ENCODE measurements at regions not wholly inside any gene's neighbourhood (a gene's known extent, or its start where the extent isn't known, plus 50 kb on each side); places are given as distances from the start of the nearest gene placed in this dataset.

DNA sequence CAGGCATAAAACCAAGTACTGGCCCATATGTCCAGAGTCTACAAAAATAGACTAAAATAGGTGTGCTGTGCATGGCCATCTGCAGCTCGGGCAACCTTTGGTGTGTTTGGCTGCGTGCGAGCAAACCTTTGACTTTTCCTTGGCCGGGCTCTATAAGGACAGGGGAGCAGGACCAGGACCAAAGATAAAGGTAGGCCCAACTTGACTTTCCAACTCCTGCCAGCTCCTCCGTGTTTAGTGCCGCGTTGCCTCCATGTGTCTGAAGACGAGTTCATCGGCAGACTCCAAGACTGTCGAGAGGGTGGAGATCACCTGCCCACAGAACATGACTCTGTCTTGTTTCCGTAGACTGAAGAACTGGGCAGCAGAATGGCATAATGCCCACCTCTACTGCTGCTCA, 375.5 kb downstream of the IRS2 start:
- H3K4me1 Mint-ChIP-seq (ENCODE audit: low read depth, unreplicated experiment): peaks cover 22% of the 10 kb centered on the region

DNA sequence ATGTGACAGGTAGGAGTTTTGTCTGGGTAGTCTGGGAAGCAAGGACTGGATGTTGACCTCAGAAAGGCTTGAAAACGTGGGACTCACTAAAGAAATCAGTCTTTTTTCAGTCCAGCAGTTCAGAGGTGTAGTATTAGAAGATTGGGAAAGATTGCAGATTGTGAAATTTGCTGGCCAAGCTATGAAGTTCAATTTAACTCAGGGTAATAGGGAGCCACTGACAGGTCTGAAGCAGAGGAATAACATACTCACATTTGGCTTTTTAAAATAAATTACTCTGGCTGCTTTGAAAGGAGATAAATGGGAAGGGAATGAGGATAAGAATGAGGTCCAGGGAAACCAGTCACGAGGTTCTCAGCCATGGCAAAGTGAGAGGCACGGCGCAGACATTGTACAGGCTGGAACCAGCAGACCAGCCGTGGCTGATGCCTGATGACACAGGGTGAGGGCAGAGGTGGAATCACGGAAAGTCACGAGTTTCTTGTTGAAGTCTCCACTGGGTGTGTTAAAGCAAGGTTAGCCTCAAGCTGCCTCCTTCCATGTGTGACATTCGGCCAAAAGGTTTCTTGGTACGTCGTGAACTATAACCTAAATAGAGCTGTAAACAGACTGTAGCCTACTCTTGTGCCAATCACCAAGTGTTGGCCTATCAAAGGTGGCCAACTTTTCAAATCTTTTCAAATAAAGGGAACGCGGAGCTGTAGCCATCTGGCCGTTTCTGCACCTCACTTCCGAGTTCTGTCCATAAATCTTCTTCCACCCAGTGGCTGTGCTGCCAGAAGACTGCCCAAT, 377.6 kb downstream of the IRS2 start:
- H3K79me2 ChIP-seq (ENCODE audit: insufficient read depth, low read length): no peaks in the 10 kb centered on the region
- H3K9me3 Mint-ChIP-seq (ENCODE audit: unreplicated experiment): no peaks in the 10 kb centered on the region
- H3K4me2 ChIP-seq (ENCODE audit: low read length): no peak overlapping the region
- H3K4me1 ChIP-seq (ENCODE audit: insufficient read depth, low read length): peaks cover 5% of the 10 kb centered on the region
- H3K9ac ChIP-seq (ENCODE audit: low read length): no peak overlapping the region
- H3K36me3 Mint-ChIP-seq (ENCODE audit: low read depth, unreplicated experiment): no peaks in the 10 kb centered on the region
- H3K27ac ChIP-seq (ENCODE audit: low read depth, low read length): no peak overlapping the region
- H3K4me3 Mint-ChIP-seq (ENCODE audit: unreplicated experiment): no peak overlapping the region
- no peak overlapping the region for H2AFZ ChIP-seq (ENCODE audit: low read depth, low read length)
- no peaks in the 10 kb centered on the region for H3K27me3 ChIP-seq (ENCODE audit: insufficient read depth, low read length)
- H3K4me3 ChIP-seq (ENCODE audit: insufficient read depth, low read depth, low read length): no peak overlapping the region
- no peak for FAIRE-seq
- H4K20me1 ChIP-seq (ENCODE audit: insufficient read depth, low read length): no peaks in the 10 kb centered on the region
- no peak overlapping the region for H3K27ac Mint-ChIP-seq (ENCODE audit: unreplicated experiment)
- TF ChIP-seq EZH2 (IDR thresholded peaks at IDR 0.05; ENCODE audit: insufficient read depth, low read length): no peak
- TF ChIP-seq, protein P1, sequence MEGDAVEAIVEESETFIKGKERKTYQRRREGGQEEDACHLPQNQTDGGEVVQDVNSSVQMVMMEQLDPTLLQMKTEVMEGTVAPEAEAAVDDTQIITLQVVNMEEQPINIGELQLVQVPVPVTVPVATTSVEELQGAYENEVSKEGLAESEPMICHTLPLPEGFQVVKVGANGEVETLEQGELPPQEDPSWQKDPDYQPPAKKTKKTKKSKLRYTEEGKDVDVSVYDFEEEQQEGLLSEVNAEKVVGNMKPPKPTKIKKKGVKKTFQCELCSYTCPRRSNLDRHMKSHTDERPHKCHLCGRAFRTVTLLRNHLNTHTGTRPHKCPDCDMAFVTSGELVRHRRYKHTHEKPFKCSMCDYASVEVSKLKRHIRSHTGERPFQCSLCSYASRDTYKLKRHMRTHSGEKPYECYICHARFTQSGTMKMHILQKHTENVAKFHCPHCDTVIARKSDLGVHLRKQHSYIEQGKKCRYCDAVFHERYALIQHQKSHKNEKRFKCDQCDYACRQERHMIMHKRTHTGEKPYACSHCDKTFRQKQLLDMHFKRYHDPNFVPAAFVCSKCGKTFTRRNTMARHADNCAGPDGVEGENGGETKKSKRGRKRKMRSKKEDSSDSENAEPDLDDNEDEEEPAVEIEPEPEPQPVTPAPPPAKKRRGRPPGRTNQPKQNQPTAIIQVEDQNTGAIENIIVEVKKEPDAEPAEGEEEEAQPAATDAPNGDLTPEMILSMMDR (IDR thresholded peaks at IDR 0.05; ENCODE audit: insufficient read depth, low read depth, low read length): no peak
- H3K27me3 Mint-ChIP-seq (ENCODE audit: low read depth, unreplicated experiment): peaks cover 4% of the 10 kb centered on the region
- peaks cover 17% of the 10 kb centered on the region for H3K4me1 Mint-ChIP-seq (ENCODE audit: low read depth, unreplicated experiment)
- no peaks in the 10 kb centered on the region for H3K9me3 ChIP-seq (ENCODE audit: insufficient read depth, low read depth, low read length)
- no peaks in the 10 kb centered on the region for H3K36me3 ChIP-seq (ENCODE audit: insufficient read depth, low read length)
- DNase-seq (ENCODE audit: low read depth): no peak

More for the DNA sequence above, 375.5 kb downstream of the IRS2 start:
- H4K20me1 ChIP-seq (ENCODE audit: insufficient read depth, low read length): no peaks in the 10 kb centered on the region
- H3K9ac ChIP-seq (ENCODE audit: low read length): no peak overlapping the region
- TF ChIP-seq, protein P1 (IDR thresholded peaks at IDR 0.05; ENCODE audit: insufficient read depth, low read depth, low read length): no peak
- no peak for TF ChIP-seq EZH2 (IDR thresholded peaks at IDR 0.05; ENCODE audit: insufficient read depth, low read length)
- H3K4me3 Mint-ChIP-seq (ENCODE audit: unreplicated experiment): no peak overlapping the region
- H3K36me3 Mint-ChIP-seq (ENCODE audit: low read depth, unreplicated experiment): no peaks in the 10 kb centered on the region
- no peak overlapping the region for H3K27ac Mint-ChIP-seq (ENCODE audit: unreplicated experiment)
- H3K9me3 ChIP-seq (ENCODE audit: insufficient read depth, low read depth, low read length): no peaks in the 10 kb centered on the region
- no peak overlapping the region for H3K27ac ChIP-seq (ENCODE audit: low read depth, low read length)
- no peak overlapping the region for H3K4me2 ChIP-seq (ENCODE audit: low read length)
- H3K27me3 ChIP-seq (ENCODE audit: insufficient read depth, low read length): no peaks in the 10 kb centered on the region
- no peak overlapping the region for H2AFZ ChIP-seq (ENCODE audit: low read depth, low read length)
- no peak overlapping the region for H3K4me3 ChIP-seq (ENCODE audit: insufficient read depth, low read depth, low read length)
- peaks cover 5% of the 10 kb centered on the region for H3K4me1 ChIP-seq (ENCODE audit: insufficient read depth, low read length)
- H3K36me3 ChIP-seq (ENCODE audit: insufficient read depth, low read length): no peaks in the 10 kb centered on the region
- peaks cover 4% of the 10 kb centered on the region for H3K27me3 Mint-ChIP-seq (ENCODE audit: low read depth, unreplicated experiment)
- DNase-seq (ENCODE audit: low read depth): no peak
- H3K9me3 Mint-ChIP-seq (ENCODE audit: unreplicated experiment): peaks cover 3% of the 10 kb centered on the region
- no peak for FAIRE-seq
- no peaks in the 10 kb centered on the region for H3K79me2 ChIP-seq (ENCODE audit: insufficient read depth, low read length)

DNA sequence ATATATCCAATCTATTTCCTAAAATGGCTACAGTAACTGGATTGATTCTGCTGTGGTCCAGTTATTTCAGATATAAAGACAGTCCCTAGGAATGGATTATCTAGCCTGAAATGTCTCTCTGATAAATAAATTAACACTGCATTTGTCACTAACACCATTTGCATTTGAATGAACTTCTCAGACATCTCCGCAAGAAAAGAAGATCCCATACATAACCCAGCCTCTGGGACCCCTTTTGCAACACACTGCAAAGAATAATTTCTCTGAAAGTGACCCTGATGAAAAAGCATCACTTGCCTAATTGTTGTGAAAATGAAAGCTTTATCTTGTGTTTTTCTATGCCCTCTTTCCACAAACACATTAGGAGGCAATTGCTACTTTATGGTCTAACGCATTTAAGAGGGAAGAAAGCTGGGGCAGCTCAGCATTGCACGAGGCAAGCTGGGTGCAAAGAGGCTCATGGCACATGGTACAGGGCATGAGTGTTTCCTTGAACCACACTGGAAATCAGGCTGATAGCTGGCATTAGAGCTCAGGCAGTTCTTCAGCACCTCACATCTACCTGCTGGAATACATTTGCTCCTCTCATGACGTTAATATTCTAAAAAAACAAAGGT, 379.9 kb downstream of the IRS2 start:
- Histone ChIP-seq H4K20me1 (ENCODE audit: insufficient read depth, low read length) (no peaks in the 10 kb centered on the region), H3K36me3 (ENCODE audit: insufficient read depth, low read length) (no peaks in the 10 kb centered on the region), H3K27me3 (ENCODE audit: insufficient read depth, low read length) (no peaks in the 10 kb centered on the region), H3K9ac (ENCODE audit: low read length) (no peak overlapping the region), H3K4me1 (ENCODE audit: insufficient read depth, low read length) (no peaks in the 10 kb centered on the region), H3K4me2 (ENCODE audit: low read length) (no peak overlapping the region), H3K27ac (ENCODE audit: low read depth, low read length) (no peak overlapping the region), H3K9me3 (ENCODE audit: insufficient read depth, low read depth, low read length) (no peaks in the 10 kb centered on the region), H3K4me3 (ENCODE audit: insufficient read depth, low read depth, low read length) (no peak overlapping the region), H3K79me2 (ENCODE audit: insufficient read depth, low read length) (no peaks in the 10 kb centered on the region), H2AFZ (ENCODE audit: low read depth, low read length) (no peak overlapping the region)
- TF ChIP-seq, protein P1 (IDR thresholded peaks at IDR 0.05; ENCODE audit: insufficient read depth, low read depth, low read length): no peak
- TF ChIP-seq EZH2 (IDR thresholded peaks at IDR 0.05; ENCODE audit: insufficient read depth, low read length): no peak
- Mint-ChIP-seq H3K36me3 (ENCODE audit: low read depth, unreplicated experiment) (no peaks in the 10 kb centered on the region), H3K27ac (ENCODE audit: unreplicated experiment) (no peak overlapping the region), H3K4me3 (ENCODE audit: unreplicated experiment) (no peak overlapping the region), H3K9me3 (ENCODE audit: unreplicated experiment) (no peaks in the 10 kb centered on the region), H3K4me1 (ENCODE audit: low read depth, unreplicated experiment) (peaks cover 2% of the 10 kb centered on the region), H3K27me3 (ENCODE audit: low read depth, unreplicated experiment) (peaks cover 4% of the 10 kb centered on the region)
- DNase-seq (ENCODE audit: low read depth) (no peak), FAIRE-seq (no peak)
